IMR-90 (cell line): ENCODE measurements at regions not wholly inside any gene's neighbourhood (a gene's known extent, or its start where the extent isn't known, plus 50 kb on each side); places are given as distances from the start of the nearest gene placed in this dataset.

Experiments
- ATAC-seq: fragments of 200-7000 bp; cut with Tn5 transposase; 2 replicates; pipeline ENCODE4 v1.9.1; 2020; ENCODE audit warnings: low read depth, mild to moderate bottlenecking, moderate library complexity
- BruUV-seq: library from RNA; stranded (reverse); fragments of 400-500 nt; replicated peaks from 2 replicates; lab custom pipeline; 2021; lab: Mats Ljungman, UMichigan
- CTCF ChIA-PET: fragments of 300-600 bp; formaldehyde crosslinking; extraction: SDS; loops from one replicate; lab custom pipeline; 2021; ENCODE audit warnings: antibody characterized with exemption; lab: Yijun Ruan, JAX
- POLR2A ChIA-PET: fragments of 300-600 bp; sonication (Branson Sonifier 250); formaldehyde crosslinking; loops from one replicate; lab custom pipeline; 2022; ENCODE audit warnings: antibody characterized with exemption; ENCODE audit not compliant: unreplicated experiment; lab: Charles Lee
- DNase-seq: peaks from one replicate; pipeline ENCODE4 v3.0.0; 2013
- H2AFZ ChIP-seq: replicated peaks from 2 replicates; pipeline ENCODE3; 2013; ENCODE audit warnings: low read length, mild to moderate bottlenecking; ENCODE audit not compliant: poor library complexity
- H2AK5ac ChIP-seq: 2 replicates; pipeline ENCODE4 v1.6.1; 2013; ENCODE audit warnings: low read depth, low read length, inconsistent platforms
- H2AK9ac ChIP-seq: replicated peaks from 2 replicates; pipeline ENCODE3; 2013; ENCODE audit warnings: mild to moderate bottlenecking, low read depth, low read length, moderate library complexity; ENCODE audit not compliant: poor library complexity
- H2BK120ac ChIP-seq: 2 replicates; pipeline ENCODE4 v1.6.1; 2013; ENCODE audit warnings: low read depth, low read length, inconsistent platforms
- H2BK15ac ChIP-seq: 3 replicates; pipeline ENCODE4 v1.6.1; 2013; ENCODE audit warnings: low read depth, low read length, inconsistent platforms
- H2BK20ac ChIP-seq: 2 replicates; pipeline ENCODE4 v1.6.1; 2013; ENCODE audit warnings: low read depth, mild to moderate bottlenecking, inconsistent platforms, low read length, moderate library complexity
- H2BK5ac ChIP-seq: 2 replicates; pipeline ENCODE4 v1.6.1; 2013; ENCODE audit warnings: mild to moderate bottlenecking, low read depth, low read length, inconsistent platforms; ENCODE audit not compliant: poor library complexity, severe bottlenecking
- H3K14ac ChIP-seq: replicated peaks from 2 replicates; pipeline ENCODE4 v1.6.1; 2013; ENCODE audit warnings: low read depth, low read length, inconsistent platforms
- H3K18ac ChIP-seq: 2 replicates; pipeline ENCODE4 v1.6.1; 2013; ENCODE audit warnings: low read depth, low read length, control low read depth
- H3K23ac ChIP-seq: 2 replicates; pipeline ENCODE4 v1.6.1; 2013; ENCODE audit warnings: low read depth, low read length, inconsistent platforms
- H3K27ac ChIP-seq: 2 replicates; pipeline ENCODE4 v1.5.1; 2013; ENCODE audit warnings: mild to moderate bottlenecking, control low read depth, low read length; ENCODE audit not compliant: insufficient read depth
- H3K27me3 ChIP-seq: 2 replicates; pipeline ENCODE4 v1.6.1; 2013; ENCODE audit warnings: low read length; ENCODE audit not compliant: control insufficient read depth, insufficient read depth
- H3K36me3 ChIP-seq: 2 replicates; pipeline ENCODE4 v1.6.1; 2013; ENCODE audit warnings: low read length, mixed read lengths; ENCODE audit not compliant: control insufficient read depth, insufficient read depth
- H3K4ac ChIP-seq: 2 replicates; pipeline ENCODE4 v1.6.1; 2013; ENCODE audit warnings: low read depth, low read length, inconsistent platforms
- H3K4me1 ChIP-seq: 2 replicates; pipeline ENCODE4 v1.6.1; 2013; ENCODE audit warnings: low read length, mixed read lengths; ENCODE audit not compliant: control insufficient read depth, insufficient read depth
- H3K4me2 ChIP-seq: 2 replicates; pipeline ENCODE4 v1.6.1; 2013; ENCODE audit warnings: low read depth, mild to moderate bottlenecking, control low read depth, low read length, moderate library complexity
- H3K4me3 ChIP-seq: 2 replicates; pipeline ENCODE4 v1.5.1; 2013; ENCODE audit warnings: low read depth, mild to moderate bottlenecking, control low read depth, low read length, moderate library complexity; ENCODE audit not compliant: insufficient read depth
- H3K56ac ChIP-seq: 2 replicates; pipeline ENCODE4 v1.6.1; 2013; ENCODE audit warnings: low read length, inconsistent platforms; ENCODE audit not compliant: insufficient read depth; ENCODE audit errors: extremely low read depth
- H3K79me1 ChIP-seq, 2 experiments: 2 replicates each; pipeline ENCODE4 v1.6.1; 2013; ENCODE audit warnings: low read length in 2 of 2, inconsistent platforms in 1 of 2, low read depth in 1 of 2
- H3K9ac ChIP-seq: 2 replicates; pipeline ENCODE4 v1.6.1; 2013; ENCODE audit warnings: low read depth, low read length, control low read depth
- H3K9me1 ChIP-seq: 2 replicates; pipeline ENCODE4 v1.6.1; 2013; ENCODE audit warnings: low read length, inconsistent platforms; ENCODE audit not compliant: insufficient read depth
- H3K9me3 ChIP-seq: 2 replicates; pipeline ENCODE4 v1.6.1; 2013; ENCODE audit warnings: low read length; ENCODE audit not compliant: control insufficient read depth, insufficient read depth
- H4K20me1 ChIP-seq: 2 replicates; pipeline ENCODE4 v1.6.1; 2013; ENCODE audit warnings: low read length, inconsistent platforms; ENCODE audit not compliant: insufficient read depth
- H4K5ac ChIP-seq: 2 replicates; pipeline ENCODE4 v1.6.1; 2013; ENCODE audit warnings: mild to moderate bottlenecking, low read depth, low read length, control low read depth
- H4K8ac ChIP-seq, 2 experiments: 2 replicates each; pipeline ENCODE4 v1.6.1; 2013; ENCODE audit warnings: low read depth in 2 of 2, low read length in 2 of 2, control low read depth in 1 of 2, inconsistent platforms in 1 of 2
- H4K91ac ChIP-seq: 2 replicates; pipeline ENCODE4 v1.6.1; 2013; ENCODE audit warnings: low read depth, low read length, inconsistent platforms; ENCODE audit not compliant: insufficient read depth
- CEBPB ChIP-seq: IDR thresholded peaks from 2 replicates; pipeline ENCODE4 v1.6.1; 2012; ENCODE audit warnings: low read depth, low read length, improper control_type of control experiment
- FOS ChIP-seq: fragments of 150-350 bp; IDR thresholded peaks from 2 replicates; pipeline ENCODE4 v1.6.1; 2016; ENCODE audit warnings: low read depth, low read length
- MAZ ChIP-seq: IDR thresholded peaks from 2 replicates; pipeline ENCODE4 v1.6.1; 2012; ENCODE audit warnings: low read depth, mild to moderate bottlenecking, low read length, improper control_type of control experiment, moderate library complexity, borderline replicate concordance
- MXI1 ChIP-seq: IDR thresholded peaks from 2 replicates; pipeline ENCODE4 v1.6.1; 2012; ENCODE audit warnings: low read depth, mild to moderate bottlenecking, low read length, moderate library complexity, borderline replicate concordance
- POLR2A ChIP-seq: IDR thresholded peaks from 2 replicates; pipeline ENCODE4 v1.6.1; 2012; ENCODE audit warnings: mild to moderate bottlenecking, low read depth, low read length
- RCOR1 ChIP-seq: IDR thresholded peaks from 2 replicates; pipeline ENCODE4 v1.6.1; 2012; ENCODE audit warnings: mild to moderate bottlenecking, low read length, improper control_type of control experiment; ENCODE audit not compliant: insufficient replicate concordance
- WGBS, 2 experiments: methylation state at CpG; one replicate each; pipeline versions ENCODE4 v1.1.5 to v1.1.7; 2013; ENCODE audit warnings: missing lambda C conversion rate in 2 of 2; ENCODE audit not compliant: insufficient read length in 1 of 2; ENCODE audit errors: extremely low coverage in 2 of 2; 5-methylcytosine and 5-hydroxymethylcytosine counted together
- dilution Hi-C: fragments of 300-500 bp; cut with HindIII; formaldehyde crosslinking; loops from one replicate; pipeline ENCODE4 v1.14.3; 2018; ENCODE audit warnings: low sequenced_read_pairs; ENCODE audit not compliant: unreplicated experiment
- in situ Hi-C: fragments of 300-500 bp; cut with MboI; formaldehyde crosslinking; loops from 3 replicates; pipeline ENCODE4 v1.14.3; 2019; ENCODE audit warnings: low sequenced_read_pairs, inconsistent platforms, mixed read lengths
- intact Hi-C: fragments of 100-400 bp; cut with micrococcal nuclease; formaldehyde crosslinking; loops from 2 replicates; pipeline ENCODE4 v1.10.0; 2022

GRCh38 chr10:128218161-128218560, 91.9 kb upstream of the MKI67 start:
- ChIA-PET CTCF (interaction anchor here (0.5 kb wide), 1 partner anchor 1753 kb away, joined by 3 read pairs; no protein-coding TSS in a partner anchor), POLR2A (no interaction called here)
- TF ChIP-seq MAZ (no peak), RCOR1 (no peak), CEBPB (no peak), MXI1 (no peak), FOS (no peak), POLR2A (no peak)
- intact Hi-C loops (no loop called here), dilution Hi-C loops (no loop called here), in situ Hi-C loops (loop anchor here (10.0 kb wide), 1 partner anchor 1757 kb away; no protein-coding TSS in a partner anchor)
- Histone ChIP-seq H3K27ac (no peak overlapping the region), H3K23ac (no peak overlapping the region), H3K9ac (no peak overlapping the region), H3K9me1 (no peaks in the 10 kb centered on the region), H2BK5ac (no peak overlapping the region), H4K8ac (no peak overlapping the region), H2AFZ (peak overlapping the region; percentile 21), H3K79me1 (no peaks in the 10 kb centered on the region), H2BK120ac (no peak overlapping the region), H3K27me3 (no peaks in the 10 kb centered on the region), H3K18ac (no peak overlapping the region), H3K4me3 (no peak overlapping the region), H3K9me3 (no peaks in the 10 kb centered on the region; the same call in 1 of the 2 replicates), H2AK9ac (no peak overlapping the region), H3K36me3 (no peaks in the 10 kb centered on the region), H2BK15ac (no peak overlapping the region), H3K56ac (no peak overlapping the region), H2BK20ac (no peak overlapping the region), H3K14ac (no peak overlapping the region), H4K91ac (no peak overlapping the region), H4K5ac (no peak overlapping the region), H2AK5ac (no peak overlapping the region), H4K20me1 (no peaks in the 10 kb centered on the region), H3K4ac (no peak overlapping the region), H3K4me2 (no peak overlapping the region), H3K4me1 (no peaks in the 10 kb centered on the region)
- no peak for ATAC-seq
- no TSS peak for BruUV-seq
- no peak for DNase-seq
- WGBS, 2 experiments, result no CpG with 5 or more reads among the region's 4 CpGs
